Astrocyte of the spinal cord (primary cell): ENCODE measurements at regions not wholly inside any gene's neighbourhood (a gene's known extent, or its start where the extent isn't known, plus 50 kb on each side); places are given as distances from the start of the nearest gene placed in this dataset.

Source experiments
- DNase-seq: peaks from one replicate; pipeline ENCODE4 v3.0.0; 2011; ENCODE audit warnings: low read depth, low spot score
- H3K4me3 ChIP-seq: 2 replicates; pipeline ENCODE4 v1.5.1; 2011; ENCODE audit warnings: low read depth, mild to moderate bottlenecking, low read length, moderate library complexity
- in situ Hi-C: cut with HindIII; loops from 2 replicates; pipeline ENCODE4 v1.10.0; 2017; ENCODE audit warnings: low sequenced_read_pairs
- TF ChIP-seq, protein P1 (sequence below): IDR thresholded peaks from 2 replicates; pipeline ENCODE4 v1.5.1; 2012; ENCODE audit warnings: low read depth, mild to moderate bottlenecking, low read length, inconsistent platforms

DNA sequence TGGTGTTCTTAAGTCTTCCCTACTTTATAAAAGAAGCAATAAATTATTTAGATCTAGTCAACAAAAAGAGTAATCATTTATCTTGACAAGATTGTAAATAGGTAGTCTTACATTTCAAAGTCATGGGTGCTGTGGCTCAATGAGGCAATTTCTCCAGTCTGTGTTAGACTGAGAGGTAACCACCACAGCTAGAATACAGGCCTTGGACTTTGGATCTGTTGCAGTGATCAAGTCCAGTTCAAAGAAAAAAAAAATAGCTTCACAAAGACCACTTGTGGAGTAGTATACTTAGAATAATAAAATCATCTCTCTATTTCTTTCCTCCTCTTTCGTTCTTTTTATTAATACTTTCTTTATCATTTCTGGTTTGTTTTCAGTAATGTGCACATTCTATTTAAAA lies 93.1 kb upstream of the FSIP2 start:
- TF ChIP-seq, protein P1, sequence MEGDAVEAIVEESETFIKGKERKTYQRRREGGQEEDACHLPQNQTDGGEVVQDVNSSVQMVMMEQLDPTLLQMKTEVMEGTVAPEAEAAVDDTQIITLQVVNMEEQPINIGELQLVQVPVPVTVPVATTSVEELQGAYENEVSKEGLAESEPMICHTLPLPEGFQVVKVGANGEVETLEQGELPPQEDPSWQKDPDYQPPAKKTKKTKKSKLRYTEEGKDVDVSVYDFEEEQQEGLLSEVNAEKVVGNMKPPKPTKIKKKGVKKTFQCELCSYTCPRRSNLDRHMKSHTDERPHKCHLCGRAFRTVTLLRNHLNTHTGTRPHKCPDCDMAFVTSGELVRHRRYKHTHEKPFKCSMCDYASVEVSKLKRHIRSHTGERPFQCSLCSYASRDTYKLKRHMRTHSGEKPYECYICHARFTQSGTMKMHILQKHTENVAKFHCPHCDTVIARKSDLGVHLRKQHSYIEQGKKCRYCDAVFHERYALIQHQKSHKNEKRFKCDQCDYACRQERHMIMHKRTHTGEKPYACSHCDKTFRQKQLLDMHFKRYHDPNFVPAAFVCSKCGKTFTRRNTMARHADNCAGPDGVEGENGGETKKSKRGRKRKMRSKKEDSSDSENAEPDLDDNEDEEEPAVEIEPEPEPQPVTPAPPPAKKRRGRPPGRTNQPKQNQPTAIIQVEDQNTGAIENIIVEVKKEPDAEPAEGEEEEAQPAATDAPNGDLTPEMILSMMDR, result no peak
- no peak overlapping the region for H3K4me3 ChIP-seq
- in situ Hi-C loops, result no loop called here
- DNase-seq, result no peak

DNA sequence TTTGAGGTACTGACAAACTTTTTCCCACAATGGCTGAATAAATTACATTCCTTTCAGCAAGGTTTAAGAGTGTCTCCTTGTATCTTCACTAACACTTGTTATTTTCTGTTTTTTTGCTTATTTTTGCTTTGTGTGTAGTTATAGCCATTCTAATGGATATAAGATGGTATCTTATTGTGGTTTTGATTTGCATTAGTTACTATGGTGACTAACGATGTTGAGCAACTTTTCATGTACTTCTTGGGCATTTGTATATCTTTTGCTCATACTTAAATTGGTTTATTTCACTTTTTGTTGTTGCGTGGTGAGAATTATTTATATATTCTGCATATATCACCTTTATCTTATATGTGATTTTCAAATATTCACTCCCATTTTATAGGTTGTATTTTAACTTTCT lies 79.9 kb upstream of the FSIP2 start:
- in situ Hi-C loops, result no loop called here
- no peak overlapping the region for H3K4me3 ChIP-seq
- DNase-seq, result no peak
- TF ChIP-seq, protein P1, result no peak

GRCh38 chr2:185663811-185664210 lies 74.8 kb upstream of the FSIP2 start:
- DNase-seq, result no peak
- in situ Hi-C loops, result no loop called here
- TF ChIP-seq, protein P1, result no peak
- H3K4me3 ChIP-seq, result no peak overlapping the region

DNA sequence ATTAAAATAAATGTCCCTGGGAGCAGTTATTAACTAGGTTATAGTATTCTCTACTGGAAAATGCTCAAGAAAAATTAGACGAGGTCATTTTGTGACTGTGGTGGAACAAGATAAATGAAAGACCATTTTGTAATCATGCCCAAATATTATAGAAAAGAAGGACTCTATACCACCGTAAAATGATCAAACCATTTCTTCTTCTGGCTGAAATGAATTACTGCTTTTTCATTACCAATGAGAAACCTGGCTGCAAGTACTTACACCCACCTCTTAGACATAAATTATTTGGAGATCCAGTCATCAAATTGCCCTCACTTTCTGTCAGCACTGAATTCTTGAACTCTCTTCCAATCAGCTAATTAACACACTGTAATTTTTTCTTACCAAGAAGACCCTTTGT lies 74.2 kb upstream of the FSIP2 start:
- TF ChIP-seq, protein P1, result no peak
- in situ Hi-C loops, result no loop called here
- no peak for DNase-seq
- H3K4me3 ChIP-seq, result no peak overlapping the region

DNA sequence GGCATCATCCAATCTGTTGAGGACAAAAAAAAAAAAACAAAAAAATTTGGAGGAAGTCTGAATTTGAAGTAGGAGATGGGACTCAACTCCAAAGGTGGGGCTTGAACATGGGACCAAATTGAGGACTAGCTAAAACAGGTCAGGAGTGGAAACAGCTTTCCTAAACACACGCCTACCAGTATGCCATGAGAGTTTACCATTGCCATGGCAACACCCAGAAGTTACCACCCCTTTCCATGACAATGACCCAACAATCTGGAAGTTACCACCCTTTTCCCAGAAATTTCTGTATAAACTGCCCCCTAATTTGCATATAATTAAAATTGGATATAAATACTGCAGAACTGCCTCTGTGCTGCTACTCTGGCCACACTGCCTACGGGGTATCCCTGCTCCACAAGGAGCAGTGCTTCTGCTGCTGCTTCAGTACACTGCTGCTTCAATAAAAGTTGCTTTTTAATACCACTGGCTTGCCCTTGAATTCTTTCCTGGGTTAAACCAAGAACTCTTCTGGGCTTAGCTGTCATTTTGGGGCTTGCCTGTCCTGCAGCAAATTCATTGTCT lies 73.3 kb upstream of the FSIP2 start:
- H3K4me3 ChIP-seq, result no peak overlapping the region
- in situ Hi-C loops, result no loop called here
- TF ChIP-seq, protein P1, result no peak
- DNase-seq, result no peak

DNA sequence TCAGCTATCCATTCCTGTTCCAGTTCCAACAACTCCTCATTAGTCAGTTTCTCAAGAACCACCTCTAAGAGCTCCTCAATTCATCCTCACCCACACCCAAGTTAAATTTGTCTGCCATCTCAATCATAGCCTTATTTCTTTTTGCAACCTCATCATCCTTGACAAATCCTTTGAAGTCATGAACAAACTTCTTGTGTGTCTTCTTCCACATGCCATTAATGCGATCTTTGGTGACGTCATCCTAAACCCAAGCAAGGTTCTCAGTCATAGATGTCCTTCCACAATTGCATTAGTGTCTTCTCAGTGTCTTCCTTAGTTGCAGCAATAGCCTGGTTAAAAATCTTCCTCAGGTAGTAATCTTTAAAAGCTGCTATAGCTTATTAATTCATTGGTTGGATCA lies 71.2 kb upstream of the FSIP2 start:
- in situ Hi-C loops, result no loop called here
- no peak overlapping the region for H3K4me3 ChIP-seq
- DNase-seq, result no peak
- TF ChIP-seq, protein P1, result no peak

- H3K4me3 ChIP-seq, result no peak overlapping the region
- TF ChIP-seq, protein P1, result no peak
- DNase-seq, result no peak
- in situ Hi-C loops, result no loop called here
Measured at GRCh38 chr2:185668710-185669109, 69.9 kb upstream of the FSIP2 start.
